C4-2B (cell line): ENCODE measurements at regions not wholly inside any gene's neighbourhood (a gene's known extent, or its start where the extent isn't known, plus 50 kb on each side); places are given as distances from the start of the nearest gene placed in this dataset.

ENCODE experiments used
- H3K27ac ChIP-seq: fragments of 450-650 bp; 2 replicates; pipeline ENCODE4 v1.5.1; 2017
- ZFX ChIP-seq: fragments of 450-650 bp; IDR thresholded peaks from 2 replicates; pipeline ENCODE4 v1.6.1; 2017
- TF ChIP-seq, protein P1 (sequence below): fragments of 450-650 bp; conservative IDR thresholded peaks from 2 replicates; pipeline ENCODE4 v1.5.1; 2017; ENCODE audit warnings: mild to moderate bottlenecking

DNA sequence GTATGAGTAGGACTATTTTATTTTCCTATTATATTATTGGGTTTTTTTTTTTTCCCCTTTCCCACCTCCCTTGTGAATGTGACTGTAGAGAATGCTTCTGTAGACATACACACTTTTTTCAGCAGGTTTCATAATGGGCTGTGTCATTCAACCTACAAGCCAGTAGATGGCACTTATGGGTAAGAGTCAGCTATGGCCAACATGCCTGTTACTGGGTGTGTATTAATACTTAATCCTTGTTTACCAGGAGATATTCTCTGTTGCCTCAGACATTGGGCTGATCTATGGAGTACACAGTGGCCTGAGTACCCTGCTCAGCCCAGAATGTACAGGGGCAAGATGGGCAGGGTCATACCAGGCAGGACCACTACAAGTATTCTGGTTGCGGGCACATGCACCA lies 382.5 kb downstream of the EPHA7 start:
- TF ChIP-seq, protein P1, sequence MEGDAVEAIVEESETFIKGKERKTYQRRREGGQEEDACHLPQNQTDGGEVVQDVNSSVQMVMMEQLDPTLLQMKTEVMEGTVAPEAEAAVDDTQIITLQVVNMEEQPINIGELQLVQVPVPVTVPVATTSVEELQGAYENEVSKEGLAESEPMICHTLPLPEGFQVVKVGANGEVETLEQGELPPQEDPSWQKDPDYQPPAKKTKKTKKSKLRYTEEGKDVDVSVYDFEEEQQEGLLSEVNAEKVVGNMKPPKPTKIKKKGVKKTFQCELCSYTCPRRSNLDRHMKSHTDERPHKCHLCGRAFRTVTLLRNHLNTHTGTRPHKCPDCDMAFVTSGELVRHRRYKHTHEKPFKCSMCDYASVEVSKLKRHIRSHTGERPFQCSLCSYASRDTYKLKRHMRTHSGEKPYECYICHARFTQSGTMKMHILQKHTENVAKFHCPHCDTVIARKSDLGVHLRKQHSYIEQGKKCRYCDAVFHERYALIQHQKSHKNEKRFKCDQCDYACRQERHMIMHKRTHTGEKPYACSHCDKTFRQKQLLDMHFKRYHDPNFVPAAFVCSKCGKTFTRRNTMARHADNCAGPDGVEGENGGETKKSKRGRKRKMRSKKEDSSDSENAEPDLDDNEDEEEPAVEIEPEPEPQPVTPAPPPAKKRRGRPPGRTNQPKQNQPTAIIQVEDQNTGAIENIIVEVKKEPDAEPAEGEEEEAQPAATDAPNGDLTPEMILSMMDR = peak; percentile 57
- TF ChIP-seq ZFX = no peak
- H3K27ac ChIP-seq = no peak overlapping the region

DNA sequence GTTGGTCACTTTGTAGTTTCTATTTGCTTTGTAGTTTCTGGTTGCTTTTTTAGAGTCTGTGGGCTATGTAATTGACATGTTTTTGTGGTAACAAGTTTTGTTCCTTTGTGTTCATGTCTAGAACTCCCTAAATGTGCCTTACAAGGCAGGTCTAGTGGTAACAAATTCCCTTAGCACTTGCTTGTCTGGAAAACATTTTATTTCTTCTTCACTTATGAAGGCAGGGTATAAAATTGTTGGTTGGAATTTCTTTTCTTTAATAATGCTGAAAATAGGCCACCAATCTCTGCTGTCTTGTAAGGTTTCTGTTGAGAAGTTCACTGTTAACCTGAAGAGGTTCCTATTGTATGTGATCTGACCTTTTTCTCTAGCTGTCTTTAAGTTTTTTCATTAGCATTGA lies 383.6 kb downstream of the EPHA7 start:
- no peak overlapping the region for H3K27ac ChIP-seq
- TF ChIP-seq, protein P1 = no peak
- no peak for TF ChIP-seq ZFX

DNA sequence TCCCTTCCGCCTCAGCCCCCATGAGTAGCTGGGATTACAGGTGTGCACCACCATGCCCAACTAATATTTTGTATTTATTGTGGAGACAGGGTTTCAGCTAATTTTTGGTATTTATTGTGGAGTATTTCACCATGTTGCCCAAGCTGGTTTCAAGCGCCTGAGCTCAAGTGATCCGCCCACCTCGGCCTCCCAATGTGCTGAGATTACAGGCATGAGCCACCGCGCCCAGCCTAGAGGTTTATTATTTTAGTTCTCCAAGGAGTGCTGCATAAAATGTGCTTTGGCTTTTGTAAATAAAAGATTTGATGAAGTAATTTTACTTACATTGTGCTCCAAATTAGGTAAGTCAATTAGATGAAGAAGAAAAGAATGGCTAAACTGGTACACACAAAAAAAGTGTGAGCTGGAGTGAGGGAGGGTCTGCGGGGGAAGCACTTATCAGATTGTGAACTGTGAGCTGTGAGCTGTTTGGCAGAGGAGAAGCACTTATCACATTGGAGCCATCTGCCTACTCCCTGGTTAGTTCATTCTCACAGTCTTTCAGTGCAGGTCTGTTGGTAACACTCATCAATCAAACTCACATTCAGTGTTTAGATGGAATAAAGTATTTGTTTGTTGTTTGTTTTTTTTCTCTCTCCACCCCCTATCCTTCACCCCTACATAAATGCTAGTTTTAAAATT lies 398.0 kb downstream of the EPHA7 start:
- H3K27ac ChIP-seq = no peak overlapping the region
- TF ChIP-seq, protein P1 = no peak
- no peak for TF ChIP-seq ZFX

DNA sequence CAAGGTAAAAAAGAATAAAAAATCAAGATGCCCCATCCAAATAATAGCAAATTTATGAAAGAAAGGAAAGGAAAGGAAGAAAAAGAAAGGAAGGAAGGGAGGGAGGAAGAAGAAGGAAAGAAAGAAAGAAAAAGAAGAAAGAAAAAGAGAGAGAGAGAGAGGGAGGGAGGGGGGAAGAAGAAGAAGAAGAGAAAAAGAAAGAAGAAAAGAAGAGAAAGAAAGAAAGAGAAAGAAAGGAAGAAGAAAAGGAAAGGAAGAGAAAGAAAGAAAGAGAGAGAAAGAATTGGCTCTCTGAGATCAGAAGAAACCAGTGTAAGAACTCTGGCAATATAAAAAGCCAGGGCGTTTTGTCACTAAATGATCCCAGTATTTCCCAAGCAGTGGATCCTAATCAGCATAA lies 401.7 kb downstream of the EPHA7 start:
- no peak for TF ChIP-seq ZFX
- TF ChIP-seq, protein P1 = peak; percentile 13
- H3K27ac ChIP-seq = no peak overlapping the region

DNA sequence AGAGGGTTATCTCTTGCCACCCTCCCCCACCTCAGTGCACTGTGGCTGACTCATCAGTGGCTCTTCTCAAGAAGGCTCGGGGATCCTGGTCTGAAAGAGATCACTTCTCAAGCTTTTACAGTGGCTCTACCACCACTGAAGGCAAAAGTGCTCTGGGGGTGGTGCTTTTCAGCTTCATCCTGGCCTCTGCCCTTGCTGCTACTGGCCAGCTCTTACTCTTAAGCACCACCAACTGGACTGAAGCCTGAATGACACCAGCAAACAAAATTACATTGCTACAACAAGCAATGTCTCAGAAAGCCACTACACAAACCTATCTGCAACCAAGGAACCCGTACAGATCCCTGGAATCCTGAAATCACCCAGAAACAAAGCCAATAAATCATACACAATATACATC lies 402.1 kb downstream of the EPHA7 start:
- TF ChIP-seq, protein P1 = peak; percentile 32
- no peak for TF ChIP-seq ZFX
- no peak overlapping the region for H3K27ac ChIP-seq

DNA sequence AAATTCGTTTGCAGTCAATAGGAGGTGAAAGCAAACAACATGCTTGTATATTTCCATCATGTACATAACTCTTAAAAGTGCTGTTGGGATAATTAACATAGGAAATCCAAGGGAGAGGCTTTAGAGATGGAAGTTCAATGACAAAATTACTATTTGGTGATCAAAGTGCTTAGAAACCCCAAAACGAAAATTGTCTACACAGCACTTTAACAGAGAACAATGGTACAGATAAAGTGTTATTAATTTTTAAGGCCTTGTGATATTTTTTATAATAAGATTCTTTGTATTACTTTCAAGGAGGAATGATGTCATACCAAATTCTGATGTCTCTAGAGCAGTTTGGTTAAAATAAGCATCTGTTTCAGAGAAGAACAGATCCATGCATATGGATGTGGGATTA lies 406.3 kb downstream of the EPHA7 start:
- no peak overlapping the region for H3K27ac ChIP-seq
- TF ChIP-seq, protein P1 = no peak
- no peak for TF ChIP-seq ZFX

DNA sequence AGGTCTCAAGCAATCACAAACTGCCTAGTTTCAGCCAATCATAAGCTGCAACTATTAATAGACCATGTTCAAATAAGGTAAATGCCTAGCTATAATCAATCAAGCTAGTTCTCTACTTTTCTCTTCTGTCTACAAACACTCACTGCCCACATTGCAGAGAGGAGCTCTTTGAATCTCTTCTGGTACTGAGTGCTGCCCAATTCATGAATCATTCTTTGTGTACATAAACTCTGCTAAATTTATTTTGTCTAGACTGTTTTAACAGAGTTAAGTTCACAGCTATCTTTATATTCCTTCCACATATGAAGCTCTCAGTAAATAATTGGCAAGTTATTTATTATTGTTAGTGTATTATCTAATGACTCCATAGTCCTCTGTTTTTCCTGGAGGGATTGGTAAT lies 411.0 kb downstream of the EPHA7 start:
- H3K27ac ChIP-seq = no peak overlapping the region
- no peak for TF ChIP-seq ZFX
- TF ChIP-seq, protein P1 = no peak
